ENCODE measurements at regions not wholly inside any gene's neighbourhood (a gene's known extent, or its start where the extent isn't known, plus 50 kb on each side); places are given as distances from the start of the nearest gene placed in this dataset.
"Not testable (repeated sequence)": the region's sequence is repeated elsewhere in the genome, so short reads cannot be mapped to it uniquely, and the experiment has no call there.

GRCh38 chr20:30900080-30900719, 357.3 kb upstream of the DEFB115 start:
- TF ChIP-seq, protein P1, sequence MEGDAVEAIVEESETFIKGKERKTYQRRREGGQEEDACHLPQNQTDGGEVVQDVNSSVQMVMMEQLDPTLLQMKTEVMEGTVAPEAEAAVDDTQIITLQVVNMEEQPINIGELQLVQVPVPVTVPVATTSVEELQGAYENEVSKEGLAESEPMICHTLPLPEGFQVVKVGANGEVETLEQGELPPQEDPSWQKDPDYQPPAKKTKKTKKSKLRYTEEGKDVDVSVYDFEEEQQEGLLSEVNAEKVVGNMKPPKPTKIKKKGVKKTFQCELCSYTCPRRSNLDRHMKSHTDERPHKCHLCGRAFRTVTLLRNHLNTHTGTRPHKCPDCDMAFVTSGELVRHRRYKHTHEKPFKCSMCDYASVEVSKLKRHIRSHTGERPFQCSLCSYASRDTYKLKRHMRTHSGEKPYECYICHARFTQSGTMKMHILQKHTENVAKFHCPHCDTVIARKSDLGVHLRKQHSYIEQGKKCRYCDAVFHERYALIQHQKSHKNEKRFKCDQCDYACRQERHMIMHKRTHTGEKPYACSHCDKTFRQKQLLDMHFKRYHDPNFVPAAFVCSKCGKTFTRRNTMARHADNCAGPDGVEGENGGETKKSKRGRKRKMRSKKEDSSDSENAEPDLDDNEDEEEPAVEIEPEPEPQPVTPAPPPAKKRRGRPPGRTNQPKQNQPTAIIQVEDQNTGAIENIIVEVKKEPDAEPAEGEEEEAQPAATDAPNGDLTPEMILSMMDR (IDR thresholded peaks at IDR 0.05), result not testable (repeated sequence)
- not testable (repeated sequence) for TF ChIP-seq POLR2A (IDR thresholded peaks at IDR 0.05; ENCODE audit: low read depth); POLR2AphosphoS5 (IDR thresholded peaks at IDR 0.05)

Data from esophagus muscularis mucosa (tissue), 3 donors.